Memory B cell (primary cell): ENCODE measurements at regions not wholly inside any gene's neighbourhood (a gene's known extent, or its start where the extent isn't known, plus 50 kb on each side); places are given as distances from the start of the nearest gene placed in this dataset.
"Not testable (repeated sequence)": the region's sequence is repeated elsewhere in the genome, so short reads cannot be mapped to it uniquely, and the experiment has no call there.

Experiments
- ATAC-seq: fragments of 150-1000 bp; cut with Tn5 transposase; 2 replicates; pipeline ENCODE4 v1.10.0; 2021; ENCODE audit warnings: low read depth, mild to moderate bottlenecking, moderate library complexity
- DNase-seq, 2 donors: peaks; one replicate each; pipeline ENCODE4 v3.0.0; 2022; ENCODE audit warnings: low spot score in 2 of 2
- H3K27ac Mint-ChIP-seq: one replicate; pipeline ENCODE4 v1.8.0; 2022; ENCODE audit warnings: mild to moderate bottlenecking, moderate library complexity, mixed read lengths
- H3K27me3 Mint-ChIP-seq: one replicate; pipeline ENCODE4 v1.8.0; 2022; ENCODE audit warnings: mixed read lengths
- H3K36me3 Mint-ChIP-seq: one replicate; pipeline ENCODE4 v1.8.0; 2022; ENCODE audit warnings: mild to moderate bottlenecking, mixed read lengths
- H3K4me1 Mint-ChIP-seq: one replicate; pipeline ENCODE4 v1.8.0; 2022; ENCODE audit warnings: mixed read lengths
- H3K4me3 Mint-ChIP-seq: one replicate; pipeline ENCODE4 v1.8.0; 2022; ENCODE audit warnings: mild to moderate bottlenecking, moderate library complexity, mixed read lengths
- H3K9me3 Mint-ChIP-seq: one replicate; pipeline ENCODE4 v1.8.0; 2022; ENCODE audit warnings: mixed read lengths

GRCh38 chr12:127133675-127134335, 1133.2 kb upstream of the TMEM132C start:
- DNase-seq (no peak), ATAC-seq (no peak)

DNA sequence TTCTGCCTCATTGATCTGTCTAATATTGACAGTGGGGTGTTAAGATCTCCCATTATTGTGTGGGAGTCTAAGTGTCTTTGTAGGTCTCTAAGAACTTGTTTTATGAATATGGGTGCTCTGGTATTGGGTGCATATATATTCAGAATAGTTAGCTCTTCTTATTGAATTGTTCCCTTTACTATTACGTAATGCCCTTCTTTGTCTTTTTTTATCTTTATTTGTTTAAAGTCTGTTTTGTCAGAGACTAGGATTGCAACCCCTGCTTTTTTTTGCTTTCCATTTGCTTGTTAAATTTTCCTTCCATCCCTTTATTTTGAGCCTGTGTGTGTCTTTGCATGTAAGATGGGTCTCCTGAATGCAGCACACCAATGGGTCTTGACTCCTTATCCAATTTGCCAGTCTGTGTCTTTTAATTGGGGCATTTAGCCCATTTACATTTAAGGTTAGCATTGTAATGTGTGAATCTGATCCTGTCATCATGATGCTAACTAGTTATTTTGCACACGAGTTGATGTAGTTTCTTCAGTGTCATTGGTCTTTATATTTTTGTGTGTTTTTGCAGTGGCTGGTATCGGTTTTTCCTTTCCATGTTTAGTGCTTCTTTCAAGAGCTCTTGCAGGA, 1126.0 kb upstream of the TMEM132C start:
- not testable (repeated sequence) for H3K4me1 Mint-ChIP-seq, DNase-seq, H3K4me3 Mint-ChIP-seq, H3K27me3 Mint-ChIP-seq, H3K36me3 Mint-ChIP-seq, H3K27ac Mint-ChIP-seq, ATAC-seq
- H3K9me3 Mint-ChIP-seq: peaks cover 20% of the 10 kb centered on the region

More at GRCh38 chr12:127133675-127134335, 1133.2 kb upstream of the TMEM132C start:
- Mint-ChIP-seq H3K27me3 (no peaks in the 10 kb centered on the region), H3K4me3 (no peak overlapping the region), H3K36me3 (no peaks in the 10 kb centered on the region), H3K9me3 (peaks cover 9% of the 10 kb centered on the region), H3K4me1 (no peaks in the 10 kb centered on the region), H3K27ac (no peak overlapping the region)

GRCh38 chr12:127143020-127143419, 1124.0 kb upstream of the TMEM132C start:
- H3K4me1 Mint-ChIP-seq: no peaks in the 10 kb centered on the region
- no peak overlapping the region for H3K4me3 Mint-ChIP-seq
- DNase-seq (no peak), ATAC-seq (no peak)
- no peaks in the 10 kb centered on the region for H3K27me3 Mint-ChIP-seq
- H3K36me3 Mint-ChIP-seq: no peaks in the 10 kb centered on the region
- no peak overlapping the region for H3K27ac Mint-ChIP-seq
- peaks cover 17% of the 10 kb centered on the region for H3K9me3 Mint-ChIP-seq

DNA sequence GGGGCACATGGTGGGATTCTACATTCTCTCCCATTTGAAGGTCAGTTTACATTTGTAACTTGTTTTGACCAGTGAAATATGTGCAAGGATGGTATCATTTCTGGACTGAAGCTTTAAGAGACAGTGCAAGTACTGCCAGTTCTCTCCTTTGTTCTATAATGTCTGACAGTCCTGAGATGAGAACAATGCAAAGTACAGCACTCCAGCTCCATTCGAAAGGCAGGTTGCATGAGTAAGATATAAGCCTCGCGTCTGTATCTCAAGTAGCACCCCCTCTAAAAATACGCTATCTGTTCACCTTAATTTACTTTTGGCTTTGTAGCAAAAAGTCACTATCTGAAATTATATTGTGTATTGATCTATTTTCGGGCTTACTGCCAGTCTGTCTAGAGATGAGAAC, 1122.2 kb upstream of the TMEM132C start:
- no peaks in the 10 kb centered on the region for H3K36me3 Mint-ChIP-seq
- ATAC-seq (no peak), DNase-seq (no peak)
- peaks cover 10% of the 10 kb centered on the region for H3K9me3 Mint-ChIP-seq
- H3K27me3 Mint-ChIP-seq: no peaks in the 10 kb centered on the region
- H3K4me1 Mint-ChIP-seq: no peaks in the 10 kb centered on the region
- no peak overlapping the region for H3K4me3 Mint-ChIP-seq
- H3K27ac Mint-ChIP-seq: no peak overlapping the region

DNA sequence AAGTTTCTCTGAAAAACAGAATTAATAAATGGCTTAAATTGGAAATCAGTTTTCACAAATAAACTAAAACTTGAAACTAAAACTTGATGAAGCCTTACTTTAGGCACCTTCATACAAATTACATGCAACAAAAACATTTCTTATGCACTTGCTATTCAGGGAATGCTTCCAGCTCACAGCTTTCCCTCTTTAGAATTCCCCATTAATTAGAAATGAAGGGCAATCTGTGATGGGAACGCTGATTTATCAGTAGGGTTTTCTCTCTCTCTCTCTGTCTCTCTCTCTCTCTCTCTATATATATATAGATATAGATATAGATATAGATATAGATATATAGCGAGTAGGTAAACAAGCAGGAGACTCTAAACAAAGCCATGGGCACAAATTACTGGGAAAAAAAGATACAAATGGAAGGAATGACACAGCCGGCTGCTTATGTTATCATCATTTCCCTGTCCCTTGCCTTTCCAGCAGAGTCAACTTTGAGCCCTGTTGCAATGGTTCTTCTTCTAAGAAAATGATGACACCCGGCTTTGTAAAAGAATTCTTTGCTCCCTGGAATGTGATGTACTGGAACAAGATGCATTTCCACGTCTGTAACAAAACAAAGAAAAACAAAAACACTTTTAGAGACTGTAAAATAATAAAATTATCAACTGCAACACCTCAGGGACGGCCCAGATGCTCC, 1121.6 kb upstream of the TMEM132C start:
- no peak for ATAC-seq
- Mint-ChIP-seq H3K4me3 (no peak overlapping the region), H3K36me3 (no peaks in the 10 kb centered on the region), H3K9me3 (peaks cover 8% of the 10 kb centered on the region), H3K27ac (no peak overlapping the region), H3K27me3 (no peaks in the 10 kb centered on the region), H3K4me1 (no peaks in the 10 kb centered on the region)
- DNase-seq: no peak

DNA sequence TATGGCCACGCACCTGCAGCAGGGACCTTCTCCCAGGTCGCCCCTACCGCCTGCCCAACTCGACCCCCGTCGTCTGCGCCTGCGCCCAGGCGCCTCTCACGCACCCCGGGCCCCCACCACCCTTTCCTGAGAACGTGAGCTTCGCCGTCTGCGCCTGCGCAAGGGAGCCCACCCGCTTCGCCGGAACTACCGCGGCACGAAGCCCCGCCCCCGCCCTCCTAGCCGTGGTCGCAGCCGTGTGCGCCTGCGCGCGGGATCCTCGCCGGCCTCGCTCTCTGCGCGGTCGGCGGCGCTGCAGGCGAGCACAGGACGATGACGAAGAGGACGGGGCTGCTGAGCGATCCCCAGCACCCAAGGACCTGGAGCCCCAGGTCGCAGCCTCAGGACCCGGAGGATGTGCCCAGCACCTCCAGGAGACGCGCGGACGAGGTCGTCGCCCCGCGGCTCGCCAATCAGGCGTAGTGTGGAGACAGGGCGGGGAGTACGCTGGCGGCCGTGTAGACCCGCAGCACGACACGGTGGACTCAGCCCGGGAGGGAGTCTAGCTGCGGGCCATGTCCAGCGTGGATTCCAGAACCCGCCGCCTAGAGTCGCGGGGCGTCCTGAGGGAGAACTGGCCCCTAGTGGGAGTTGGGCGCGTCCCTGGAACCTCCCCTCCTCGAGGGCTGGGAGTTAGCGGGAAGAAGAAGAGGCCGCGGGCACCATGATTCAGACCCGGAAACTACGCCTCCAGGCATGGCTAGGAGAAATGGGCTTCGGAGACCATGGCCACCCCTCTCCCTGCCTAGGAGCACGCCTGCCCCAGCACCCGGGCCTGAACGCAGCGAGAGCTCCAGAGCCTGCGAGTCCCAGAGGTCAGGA, 1120.8 kb upstream of the TMEM132C start:
- Mint-ChIP-seq H3K4me1 (no peaks in the 10 kb centered on the region), H3K27me3 (no peaks in the 10 kb centered on the region), H3K4me3 (no peak overlapping the region), H3K36me3 (no peaks in the 10 kb centered on the region), H3K27ac (no peak overlapping the region), H3K9me3 (peaks cover 6% of the 10 kb centered on the region)
- no peak for DNase-seq
- ATAC-seq: no peak

GRCh38 chr12:127146991-127147718, 1119.8 kb upstream of the TMEM132C start:
- no peak for DNase-seq
- no peak overlapping the region for H3K27ac Mint-ChIP-seq
- H3K4me1 Mint-ChIP-seq: no peaks in the 10 kb centered on the region
- no peaks in the 10 kb centered on the region for H3K36me3 Mint-ChIP-seq
- no peak overlapping the region for H3K4me3 Mint-ChIP-seq
- peaks cover 2% of the 10 kb centered on the region for H3K9me3 Mint-ChIP-seq
- no peak for ATAC-seq
- H3K27me3 Mint-ChIP-seq: no peaks in the 10 kb centered on the region

DNA sequence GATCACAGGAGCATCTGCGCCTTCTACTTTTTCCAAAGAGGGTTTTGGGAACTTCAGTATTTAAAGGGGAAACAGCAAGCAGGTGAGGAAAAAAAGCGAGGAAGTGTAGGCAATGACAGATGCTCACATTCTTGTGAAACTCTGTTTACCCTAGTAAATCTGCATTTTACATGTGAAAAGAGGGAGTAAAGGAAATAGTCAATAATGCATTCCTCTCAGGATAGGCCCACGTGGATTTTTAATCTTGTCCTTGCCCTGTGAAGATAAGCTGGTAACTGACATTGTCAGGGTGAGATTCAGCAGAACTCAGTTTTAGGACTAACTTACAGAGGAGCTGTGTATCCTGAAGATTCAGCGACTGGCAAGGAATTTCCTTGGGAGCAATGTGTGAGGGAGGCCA, 1119.2 kb upstream of the TMEM132C start:
- H3K4me1 Mint-ChIP-seq: no peaks in the 10 kb centered on the region
- H3K9me3 Mint-ChIP-seq: peaks cover 2% of the 10 kb centered on the region
- H3K4me3 Mint-ChIP-seq: no peak overlapping the region
- no peak for DNase-seq
- H3K27me3 Mint-ChIP-seq: no peaks in the 10 kb centered on the region
- H3K36me3 Mint-ChIP-seq: no peaks in the 10 kb centered on the region
- ATAC-seq: no peak
- no peak overlapping the region for H3K27ac Mint-ChIP-seq

GRCh38 chr12:127148318-127148717, 1118.7 kb upstream of the TMEM132C start:
- Mint-ChIP-seq H3K9me3 (peaks cover 2% of the 10 kb centered on the region), H3K4me1 (no peaks in the 10 kb centered on the region), H3K27ac (no peak overlapping the region), H3K36me3 (no peaks in the 10 kb centered on the region), H3K27me3 (no peaks in the 10 kb centered on the region), H3K4me3 (no peak overlapping the region)
- no peak for DNase-seq
- ATAC-seq: no peak

DNA sequence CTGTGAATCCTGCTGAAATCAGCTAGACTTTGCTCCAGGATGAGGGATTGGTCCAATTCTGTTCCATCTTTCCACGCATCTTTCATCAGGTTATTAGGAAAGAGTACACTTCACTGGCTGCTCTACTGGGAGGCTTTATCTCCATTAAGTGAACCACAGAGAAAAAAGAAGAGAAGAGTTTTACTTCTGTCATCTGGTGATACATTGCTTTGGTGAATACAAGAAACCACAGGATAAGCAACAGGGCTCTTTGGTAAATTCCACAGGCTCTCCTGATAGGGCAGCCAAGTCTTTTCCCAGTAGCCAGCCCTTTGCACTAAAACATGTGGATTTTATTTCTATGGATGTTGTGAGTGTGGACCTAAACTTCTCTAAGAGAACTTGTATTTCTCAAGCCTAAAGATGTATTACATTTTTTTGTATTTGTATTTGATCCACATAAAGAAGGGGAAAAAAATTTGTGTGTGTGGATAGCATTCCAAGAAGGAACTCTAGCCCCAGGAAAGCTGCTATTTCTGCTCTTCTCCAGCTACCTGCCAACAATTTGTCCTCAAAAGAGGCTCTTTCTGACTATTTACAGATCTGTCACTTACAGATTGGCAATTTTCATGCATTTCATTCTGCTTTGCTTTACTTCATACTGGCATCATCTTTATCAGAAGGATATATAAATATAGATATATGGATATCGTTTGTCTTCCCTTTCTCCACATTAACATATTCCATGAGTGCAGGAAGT, 1117.6 kb upstream of the TMEM132C start:
- Mint-ChIP-seq H3K27ac (no peak overlapping the region), H3K36me3 (no peaks in the 10 kb centered on the region), H3K4me3 (no peak overlapping the region), H3K9me3 (peaks cover 2% of the 10 kb centered on the region), H3K27me3 (no peaks in the 10 kb centered on the region), H3K4me1 (no peaks in the 10 kb centered on the region)
- no peak for ATAC-seq
- no peak for DNase-seq

- Mint-ChIP-seq H3K36me3 (no peaks in the 10 kb centered on the region), H3K27ac (no peak overlapping the region), H3K9me3 (peaks cover 2% of the 10 kb centered on the region), H3K4me3 (no peak overlapping the region), H3K27me3 (no peaks in the 10 kb centered on the region), H3K4me1 (no peaks in the 10 kb centered on the region)
- DNase-seq (no peak), ATAC-seq (no peak)
These were observed 1116.9 kb upstream of the TMEM132C start for GRCh38 chr12:127150028-127150427.

- no peak for ATAC-seq
- Mint-ChIP-seq H3K9me3 (peaks cover 2% of the 10 kb centered on the region), H3K27ac (no peak overlapping the region), H3K4me1 (no peaks in the 10 kb centered on the region), H3K4me3 (no peak overlapping the region), H3K36me3 (no peaks in the 10 kb centered on the region), H3K27me3 (no peaks in the 10 kb centered on the region)
- DNase-seq: no peak
These were observed 1116.5 kb upstream of the TMEM132C start for GRCh38 chr12:127150479-127150878.

DNA sequence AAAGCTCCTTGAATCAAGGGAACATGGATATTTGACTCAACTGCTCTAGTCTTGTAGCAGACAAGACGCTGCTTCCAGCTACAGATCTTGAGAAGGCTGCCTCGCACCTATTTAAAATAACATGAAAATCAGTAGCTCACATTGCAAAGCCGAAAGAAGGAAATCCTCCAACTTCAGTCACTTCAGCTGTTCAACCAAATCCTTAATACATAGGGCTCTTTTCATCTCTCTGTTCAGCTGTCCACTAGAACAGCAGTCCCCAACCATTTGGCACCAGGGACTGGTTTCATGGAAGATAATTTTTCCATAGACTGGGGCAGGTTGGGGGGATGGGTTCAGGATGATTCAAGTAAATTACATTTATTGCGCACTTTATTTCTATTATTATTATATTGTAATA, 1116.0 kb upstream of the TMEM132C start:
- no peak overlapping the region for H3K4me3 Mint-ChIP-seq
- peaks cover 2% of the 10 kb centered on the region for H3K9me3 Mint-ChIP-seq
- H3K36me3 Mint-ChIP-seq: no peaks in the 10 kb centered on the region
- H3K27ac Mint-ChIP-seq: no peak overlapping the region
- ATAC-seq (no peak), DNase-seq (no peak)
- H3K27me3 Mint-ChIP-seq: no peaks in the 10 kb centered on the region
- no peaks in the 10 kb centered on the region for H3K4me1 Mint-ChIP-seq
